ENCODE measurements at regions not wholly inside any gene's neighbourhood (a gene's known extent, or its start where the extent isn't known, plus 50 kb on each side); places are given as distances from the start of the nearest gene placed in this dataset.

DNA sequence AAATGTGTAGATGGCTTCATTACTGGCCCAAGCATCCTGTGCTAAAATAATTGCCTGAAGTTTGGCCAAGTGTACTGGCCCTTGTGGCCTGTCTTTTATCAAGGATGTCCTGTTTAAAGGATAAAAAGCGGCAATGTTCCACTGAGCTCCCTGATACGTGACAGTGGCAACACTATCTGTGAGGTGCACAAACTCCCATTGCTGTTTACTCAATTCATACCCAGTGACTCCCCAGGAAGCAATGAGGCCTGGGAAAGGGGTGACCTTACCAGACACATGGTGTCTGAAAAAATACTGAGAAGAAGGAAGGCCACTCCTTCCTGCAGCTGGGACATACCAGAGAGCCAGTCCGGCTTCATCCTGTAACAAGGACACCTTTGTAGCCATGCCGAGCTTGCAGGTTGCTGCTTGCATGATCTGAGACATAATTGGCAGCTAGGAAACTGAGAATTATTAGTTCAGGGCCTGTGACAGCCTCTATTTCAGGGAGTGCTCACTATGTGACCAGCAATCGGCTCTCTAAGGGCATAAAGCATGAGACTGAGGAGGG is 198.5 kb upstream of the LRATD1 start:
- H3K36me3 ChIP-seq (ENCODE audit: low read length) = no peaks in the 10 kb centered on the region
- H3K4me2 ChIP-seq (ENCODE audit: low read depth, low read length, poor library complexity, severe bottlenecking) = no peak overlapping the region
- no peaks in the 10 kb centered on the region for H3F3A ChIP-seq (ENCODE audit: insufficient read depth)
- H3K4me3 ChIP-seq (ENCODE audit: insufficient read depth, low read length, poor library complexity, severe bottlenecking) = no peak overlapping the region
- no peaks in the 10 kb centered on the region for H3K9me2 ChIP-seq (replicated peaks; ENCODE audit: insufficient read depth, low read length)
- H3K9ac ChIP-seq (ENCODE audit: low read length) = no peak overlapping the region
- H3K9me3 ChIP-seq (ENCODE audit: insufficient read depth, low read length) = no peaks in the 10 kb centered on the region
- no peaks in the 10 kb centered on the region for H3K79me2 ChIP-seq (ENCODE audit: insufficient read depth, low read length)
- no peaks in the 10 kb centered on the region for H3K27me3 ChIP-seq (ENCODE audit: low read length)
- H2AFZ ChIP-seq (ENCODE audit: low read depth, low read length, severe bottlenecking) = no peak overlapping the region
- H4K20me1 ChIP-seq (ENCODE audit: low read depth, low read length) = no peaks in the 10 kb centered on the region
- TF ChIP-seq CTCF (IDR thresholded peaks at IDR 0.05; ENCODE audit: insufficient read depth, low read length, poor library complexity, severe bottlenecking) (no peak), EZH2phosphoT487 (conservative IDR thresholded peaks at IDR 0.05; ENCODE audit: low read length) (no peak)
- no peak overlapping the region for H3K27ac ChIP-seq (ENCODE audit: low read depth, low read length)

DNA sequence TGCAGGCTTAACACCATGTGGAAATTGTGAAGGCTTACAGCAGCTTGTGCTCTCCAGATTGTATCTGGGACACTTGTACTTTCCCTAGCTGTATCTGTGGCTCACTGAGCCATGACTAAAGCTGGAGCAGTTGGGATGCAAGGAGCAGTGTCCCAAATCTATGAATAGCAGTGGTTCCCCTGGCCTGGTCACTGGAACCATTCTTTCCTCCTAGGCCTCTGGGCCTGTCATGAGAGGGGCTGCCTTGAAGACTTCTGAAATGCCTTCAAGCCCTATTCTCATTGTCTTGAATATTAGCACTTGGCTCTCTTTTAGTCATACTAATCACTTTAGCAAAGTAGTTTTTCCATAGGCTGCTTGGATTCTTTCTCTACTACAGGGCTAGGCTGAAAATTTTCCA is 186.8 kb upstream of the LRATD1 start:
- Histone ChIP-seq H3K27me3 (ENCODE audit: low read length) (no peaks in the 10 kb centered on the region), H3K9ac (ENCODE audit: low read length) (no peak overlapping the region), H3K79me2 (ENCODE audit: insufficient read depth, low read length) (no peaks in the 10 kb centered on the region), H3K4me3 (ENCODE audit: insufficient read depth, low read length, poor library complexity, severe bottlenecking) (no peak overlapping the region), H4K20me1 (ENCODE audit: low read depth, low read length) (no peaks in the 10 kb centered on the region), H2AFZ (ENCODE audit: low read depth, low read length, severe bottlenecking) (no peak overlapping the region), H3K4me2 (ENCODE audit: low read depth, low read length, poor library complexity, severe bottlenecking) (no peak overlapping the region), H3K27ac (ENCODE audit: low read depth, low read length) (no peak overlapping the region), H3K9me2 (replicated peaks; ENCODE audit: insufficient read depth, low read length) (no peaks in the 10 kb centered on the region), H3K9me3 (ENCODE audit: insufficient read depth, low read length) (no peaks in the 10 kb centered on the region; the same call in 1 of the 2 replicates), H3K36me3 (ENCODE audit: low read length) (no peaks in the 10 kb centered on the region), H3F3A (ENCODE audit: insufficient read depth) (no peaks in the 10 kb centered on the region)
- TF ChIP-seq CTCF (IDR thresholded peaks at IDR 0.05; ENCODE audit: insufficient read depth, low read length, poor library complexity, severe bottlenecking) (no peak), EZH2phosphoT487 (conservative IDR thresholded peaks at IDR 0.05; ENCODE audit: low read length) (no peak)

- Histone ChIP-seq H3K9me3 (ENCODE audit: insufficient read depth, low read length) (no peaks in the 10 kb centered on the region; the same call in 1 of the 2 replicates), H3K9ac (ENCODE audit: low read length) (no peak overlapping the region), H3K36me3 (ENCODE audit: low read length) (no peaks in the 10 kb centered on the region), H3K4me3 (ENCODE audit: insufficient read depth, low read length, poor library complexity, severe bottlenecking) (no peak overlapping the region), H3F3A (ENCODE audit: insufficient read depth) (no peaks in the 10 kb centered on the region), H3K27ac (ENCODE audit: low read depth, low read length) (no peak overlapping the region), H2AFZ (ENCODE audit: low read depth, low read length, severe bottlenecking) (no peak overlapping the region), H3K9me2 (replicated peaks; ENCODE audit: insufficient read depth, low read length) (no peaks in the 10 kb centered on the region), H3K4me2 (ENCODE audit: low read depth, low read length, poor library complexity, severe bottlenecking) (no peak overlapping the region), H4K20me1 (ENCODE audit: low read depth, low read length) (no peaks in the 10 kb centered on the region), H3K79me2 (ENCODE audit: insufficient read depth, low read length) (no peaks in the 10 kb centered on the region), H3K27me3 (ENCODE audit: low read length) (no peaks in the 10 kb centered on the region)
- TF ChIP-seq EZH2phosphoT487 (conservative IDR thresholded peaks at IDR 0.05; ENCODE audit: low read length) (no peak), CTCF (IDR thresholded peaks at IDR 0.05; ENCODE audit: insufficient read depth, low read length, poor library complexity, severe bottlenecking) (no peak)
These were observed 184.2 kb upstream of the LRATD1 start for GRCh38 chr2:14448340-14448739.
